ENCODE measurements at regions not wholly inside any gene's neighbourhood (a gene's known extent, or its start where the extent isn't known, plus 50 kb on each side); places are given as distances from the start of the nearest gene placed in this dataset.

- FAIRE-seq = no peak
Observed at GRCh38 chr3:72386327-72387000, 461.8 kb downstream of the SHQ1 start.

GRCh38 chr3:72385167-72385566, 463.1 kb downstream of the SHQ1 start:
- FAIRE-seq = no peak

GRCh38 chr3:72384602-72385001, 463.6 kb downstream of the SHQ1 start:
- no peak for FAIRE-seq

- no peak for FAIRE-seq
Observed at GRCh38 chr3:72383883-72384282, 464.4 kb downstream of the SHQ1 start.

- FAIRE-seq = no peak
Observed at GRCh38 chr3:72383230-72383629, 465.0 kb downstream of the SHQ1 start.

GRCh38 chr3:72382460-72382859, 465.8 kb downstream of the SHQ1 start:
- no peak for FAIRE-seq

- no peak for FAIRE-seq
Observed at GRCh38 chr3:72381584-72381983, 466.7 kb downstream of the SHQ1 start.

- FAIRE-seq = no peak
Observed at GRCh38 chr3:72380711-72381493, 467.3 kb downstream of the SHQ1 start.

- FAIRE-seq = no peak
Observed at GRCh38 chr3:72380193-72380592, 468.1 kb downstream of the SHQ1 start.

- no peak for FAIRE-seq
Observed at GRCh38 chr3:72379500-72380187, 468.6 kb downstream of the SHQ1 start.

- no peak for FAIRE-seq
Observed at GRCh38 chr3:72378287-72378686, 470.0 kb downstream of the SHQ1 start.

- FAIRE-seq = no peak
Observed at GRCh38 chr3:72376956-72377710, 471.1 kb downstream of the SHQ1 start.

GRCh38 chr3:72375237-72376076, 472.8 kb downstream of the SHQ1 start:
- FAIRE-seq = no peak

- FAIRE-seq = no peak
Observed at GRCh38 chr3:72373139-72373538, 475.1 kb downstream of the SHQ1 start.

GRCh38 chr3:72372161-72372560, 476.1 kb downstream of the SHQ1 start:
- no peak for FAIRE-seq

- FAIRE-seq = no peak
Observed at GRCh38 chr3:72371431-72371830, 476.8 kb downstream of the SHQ1 start.

GRCh38 chr3:72370947-72371346, 477.3 kb downstream of the SHQ1 start:
- FAIRE-seq = no peak

GRCh38 chr3:72369681-72370080, 478.6 kb downstream of the SHQ1 start:
- FAIRE-seq = no peak

- FAIRE-seq = no peak
Observed at GRCh38 chr3:72368331-72368975, 479.8 kb downstream of the SHQ1 start.

- no peak for FAIRE-seq
Observed at GRCh38 chr3:72361990-72362389, 486.3 kb downstream of the SHQ1 start.

GRCh38 chr3:72359743-72360142, 488.5 kb downstream of the SHQ1 start:
- no peak for FAIRE-seq

- no peak for FAIRE-seq
Observed at GRCh38 chr3:72355168-72355567, 493.1 kb downstream of the SHQ1 start.
